PFSK-1 (cell line): ENCODE measurements at regions not wholly inside any gene's neighbourhood (a gene's known extent, or its start where the extent isn't known, plus 50 kb on each side); places are given as distances from the start of the nearest gene placed in this dataset.

ENCODE experiments used
- FOXP2 ChIP-seq: optimal IDR thresholded peaks from 2 replicates; pipeline ENCODE3; 2011; ENCODE audit warnings: borderline replicate concordance, control low read depth, inconsistent platforms; ENCODE audit not compliant: insufficient read depth; ENCODE audit errors: extremely low read length, extremely low read depth
- POLR2AphosphoS5 ChIP-seq: IDR thresholded peaks from 2 replicates; pipeline ENCODE4 v1.6.1; 2012; ENCODE audit warnings: low read depth, mild to moderate bottlenecking, control low read depth, low read length, moderate library complexity
- SIN3A ChIP-seq: IDR thresholded peaks from 2 replicates; pipeline ENCODE4 v1.6.1; 2012; ENCODE audit warnings: mild to moderate bottlenecking, low read length, moderate library complexity, borderline replicate concordance; ENCODE audit not compliant: insufficient read depth
- TAF1 ChIP-seq: IDR thresholded peaks from 2 replicates; pipeline ENCODE4 v1.6.1; 2012; ENCODE audit warnings: low read length, control low read depth, borderline replicate concordance; ENCODE audit not compliant: insufficient read depth
- TF ChIP-seq, protein P1 (sequence below), 2 experiments: IDR thresholded peaks; 2 replicates each; pipeline versions ENCODE4 v1.6.1 to v1.8.0; 2011 to 2012; ENCODE audit warnings: low read depth in 2 of 2, low read length in 2 of 2, control low read depth in 1 of 2, inconsistent platforms in 1 of 2, mild to moderate bottlenecking in 1 of 2, moderate library complexity in 1 of 2; ENCODE audit not compliant: insufficient read depth in 1 of 2

DNA sequence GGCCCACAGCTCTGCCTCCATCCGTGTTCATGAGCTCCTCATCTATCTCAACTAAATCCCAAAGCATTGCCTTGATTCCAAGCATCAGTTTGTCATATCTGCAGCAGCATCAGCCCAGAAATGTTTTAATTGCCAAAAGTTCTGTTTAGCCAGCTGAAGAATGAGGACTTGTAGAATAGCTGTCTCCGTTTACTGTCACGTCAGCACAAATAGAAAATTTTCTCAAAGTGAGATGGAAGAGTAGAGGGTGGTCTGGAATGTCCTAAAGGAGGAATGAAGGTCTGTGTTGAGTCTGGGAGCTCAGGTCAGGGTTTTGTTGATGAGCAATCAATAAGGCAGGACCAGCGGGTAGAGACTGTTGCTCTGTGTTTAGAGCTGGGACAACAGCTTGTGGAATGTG, 134.9 kb upstream of the ISX start:
- TF ChIP-seq SIN3A: no peak
- TF ChIP-seq, protein P1, sequence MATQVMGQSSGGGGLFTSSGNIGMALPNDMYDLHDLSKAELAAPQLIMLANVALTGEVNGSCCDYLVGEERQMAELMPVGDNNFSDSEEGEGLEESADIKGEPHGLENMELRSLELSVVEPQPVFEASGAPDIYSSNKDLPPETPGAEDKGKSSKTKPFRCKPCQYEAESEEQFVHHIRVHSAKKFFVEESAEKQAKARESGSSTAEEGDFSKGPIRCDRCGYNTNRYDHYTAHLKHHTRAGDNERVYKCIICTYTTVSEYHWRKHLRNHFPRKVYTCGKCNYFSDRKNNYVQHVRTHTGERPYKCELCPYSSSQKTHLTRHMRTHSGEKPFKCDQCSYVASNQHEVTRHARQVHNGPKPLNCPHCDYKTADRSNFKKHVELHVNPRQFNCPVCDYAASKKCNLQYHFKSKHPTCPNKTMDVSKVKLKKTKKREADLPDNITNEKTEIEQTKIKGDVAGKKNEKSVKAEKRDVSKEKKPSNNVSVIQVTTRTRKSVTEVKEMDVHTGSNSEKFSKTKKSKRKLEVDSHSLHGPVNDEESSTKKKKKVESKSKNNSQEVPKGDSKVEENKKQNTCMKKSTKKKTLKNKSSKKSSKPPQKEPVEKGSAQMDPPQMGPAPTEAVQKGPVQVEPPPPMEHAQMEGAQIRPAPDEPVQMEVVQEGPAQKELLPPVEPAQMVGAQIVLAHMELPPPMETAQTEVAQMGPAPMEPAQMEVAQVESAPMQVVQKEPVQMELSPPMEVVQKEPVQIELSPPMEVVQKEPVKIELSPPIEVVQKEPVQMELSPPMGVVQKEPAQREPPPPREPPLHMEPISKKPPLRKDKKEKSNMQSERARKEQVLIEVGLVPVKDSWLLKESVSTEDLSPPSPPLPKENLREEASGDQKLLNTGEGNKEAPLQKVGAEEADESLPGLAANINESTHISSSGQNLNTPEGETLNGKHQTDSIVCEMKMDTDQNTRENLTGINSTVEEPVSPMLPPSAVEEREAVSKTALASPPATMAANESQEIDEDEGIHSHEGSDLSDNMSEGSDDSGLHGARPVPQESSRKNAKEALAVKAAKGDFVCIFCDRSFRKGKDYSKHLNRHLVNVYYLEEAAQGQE (IDR thresholded peaks at IDR 0.05; ENCODE audit: insufficient read depth in 1 of 2, low read depth in 2 of 2, low read length in 2 of 2): no peak
- TF ChIP-seq TAF1: no peak
- no peak for TF ChIP-seq POLR2AphosphoS5
- TF ChIP-seq FOXP2: no peak

DNA sequence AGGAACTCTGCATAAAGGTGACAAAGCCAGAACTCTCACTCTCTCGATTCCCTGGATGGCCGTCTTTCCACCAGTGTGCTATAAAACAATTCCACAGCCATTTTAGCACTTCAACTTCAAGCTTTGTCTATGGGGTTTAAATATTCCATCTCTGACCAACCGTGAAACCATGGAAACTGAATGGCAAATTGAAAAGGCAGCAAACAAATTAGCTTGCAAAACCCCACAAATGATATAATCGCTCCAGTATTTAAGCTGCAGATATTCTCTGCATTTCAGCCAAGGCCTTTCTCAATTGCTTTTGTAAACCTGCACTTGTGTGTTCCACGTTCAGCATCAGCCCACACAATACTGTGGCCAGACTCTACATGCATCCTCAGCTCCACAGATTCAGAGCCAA, 131.7 kb upstream of the ISX start:
- TF ChIP-seq, protein P1 (IDR thresholded peaks at IDR 0.05; ENCODE audit: insufficient read depth in 1 of 2, low read depth in 2 of 2, low read length in 2 of 2): no peak
- no peak for TF ChIP-seq SIN3A
- no peak for TF ChIP-seq FOXP2
- no peak for TF ChIP-seq TAF1
- no peak for TF ChIP-seq POLR2AphosphoS5

DNA sequence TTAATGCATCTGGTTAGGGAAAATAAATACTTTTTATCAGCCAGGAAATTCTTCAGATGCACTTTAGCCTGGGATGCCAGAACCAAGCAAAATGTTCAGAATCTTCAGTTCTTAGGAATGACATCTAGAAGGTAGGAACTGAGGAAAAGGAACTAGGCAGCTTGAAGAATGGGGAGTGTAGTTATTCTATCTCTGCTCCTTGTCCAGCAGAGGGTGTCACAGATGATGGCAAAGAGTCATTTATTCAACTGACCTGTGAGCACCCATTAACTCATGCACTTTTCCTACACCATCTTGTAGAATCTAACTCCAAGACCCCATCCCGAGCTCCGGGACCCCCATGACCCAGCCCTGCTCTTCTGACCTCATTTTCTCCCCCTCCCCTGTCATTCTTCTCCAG, 122.1 kb upstream of the ISX start:
- no peak for TF ChIP-seq FOXP2
- TF ChIP-seq, protein P1 (IDR thresholded peaks at IDR 0.05; ENCODE audit: insufficient read depth in 1 of 2, low read depth in 2 of 2, low read length in 2 of 2): no peak
- no peak for TF ChIP-seq SIN3A

DNA sequence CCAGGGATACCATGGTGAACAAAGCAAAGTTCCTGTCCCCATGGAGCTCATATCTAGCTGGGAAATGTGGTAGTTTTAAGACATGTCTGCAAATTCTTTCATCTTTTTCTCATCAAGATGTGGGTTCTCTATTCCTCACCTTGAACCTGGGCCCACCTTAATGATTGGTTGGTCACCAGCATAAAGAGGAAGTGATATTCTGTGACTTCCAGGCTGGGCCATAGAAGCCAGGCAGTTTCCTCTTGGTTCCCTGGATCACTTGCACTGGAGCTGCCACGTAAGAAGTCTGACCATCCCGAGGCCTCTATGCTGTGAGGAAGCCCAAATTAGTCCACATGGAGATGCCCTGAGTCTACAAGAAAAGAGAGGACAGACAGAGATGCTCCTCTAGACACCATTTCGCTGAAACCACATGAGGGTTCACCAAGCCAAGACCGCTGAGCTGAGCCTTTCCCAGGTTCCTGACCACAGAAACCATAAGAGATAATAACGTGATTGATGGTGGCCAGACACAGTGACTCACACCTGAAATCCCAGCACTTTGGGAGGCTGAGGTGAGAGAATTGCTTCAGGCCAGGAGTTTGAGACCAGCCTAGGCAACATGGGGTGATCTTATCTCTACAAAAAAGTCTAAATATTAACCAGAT, 119.5 kb upstream of the ISX start:
- TF ChIP-seq FOXP2: no peak
- TF ChIP-seq, protein P1 (IDR thresholded peaks at IDR 0.05; ENCODE audit: insufficient read depth in 1 of 2, low read depth in 2 of 2, low read length in 2 of 2): no peak
- TF ChIP-seq POLR2AphosphoS5: no peak
- TF ChIP-seq SIN3A: no peak
- no peak for TF ChIP-seq TAF1

DNA sequence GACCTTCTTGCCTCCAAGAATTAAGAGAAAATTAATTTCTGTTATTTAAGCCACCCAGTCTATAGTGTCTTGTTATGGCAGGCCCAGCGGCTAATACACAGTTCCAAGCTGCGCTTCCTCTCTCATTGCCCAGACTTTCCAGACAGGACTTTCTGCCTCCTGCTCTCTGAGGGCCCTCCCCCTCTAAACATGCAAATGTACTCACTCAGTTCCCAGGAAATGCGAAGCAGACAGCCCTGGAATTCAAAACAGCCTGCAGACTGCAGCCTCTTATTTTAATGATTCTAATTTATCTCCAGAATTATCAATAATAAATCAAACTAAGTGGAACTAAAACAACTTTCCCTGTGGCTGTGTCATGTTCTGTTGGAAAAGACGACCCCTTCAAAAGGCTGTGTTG, 115.5 kb upstream of the ISX start:
- TF ChIP-seq SIN3A: no peak
- TF ChIP-seq, protein P1 (IDR thresholded peaks at IDR 0.05; ENCODE audit: insufficient read depth in 1 of 2, low read depth in 2 of 2, low read length in 2 of 2): no peak
- no peak for TF ChIP-seq POLR2AphosphoS5
- no peak for TF ChIP-seq FOXP2
- no peak for TF ChIP-seq TAF1
